NCI-H2196 treated with DMSO at 0.1 percent for 48 hours (cell line): ENCODE measurements at regions not wholly inside any gene's neighbourhood (a gene's known extent, or its start where the extent isn't known, plus 50 kb on each side); places are given as distances from the start of the nearest gene placed in this dataset.
A peak's percentile ranks its signal among the peaks of the same experiment; 100 is the strongest.

Experiments
- DNase-seq: peaks from one replicate; lab custom pipeline; 2025; ENCODE audit not compliant: unreplicated experiment; lab: John Stamatoyannopoulos, UW

DNA sequence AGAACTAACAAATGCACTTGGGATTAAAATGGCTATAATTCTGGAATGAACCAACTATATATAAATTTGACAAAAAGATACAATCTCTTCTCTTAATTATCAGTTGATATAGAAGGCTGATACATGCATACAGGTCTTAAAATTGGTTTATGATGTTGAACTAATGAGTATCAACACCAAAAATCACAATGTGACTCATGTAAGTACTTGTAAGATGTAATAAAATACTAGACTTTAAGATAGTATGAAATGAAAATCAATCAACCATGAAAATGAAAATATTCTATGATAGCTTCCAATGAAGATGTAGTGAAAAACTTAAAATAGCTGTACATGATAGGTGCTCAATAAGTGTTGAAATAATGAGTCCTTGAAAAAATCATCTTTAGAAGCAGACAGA, 116.6 kb upstream of the SOX5 start:
- DNase-seq = no peak

DNA sequence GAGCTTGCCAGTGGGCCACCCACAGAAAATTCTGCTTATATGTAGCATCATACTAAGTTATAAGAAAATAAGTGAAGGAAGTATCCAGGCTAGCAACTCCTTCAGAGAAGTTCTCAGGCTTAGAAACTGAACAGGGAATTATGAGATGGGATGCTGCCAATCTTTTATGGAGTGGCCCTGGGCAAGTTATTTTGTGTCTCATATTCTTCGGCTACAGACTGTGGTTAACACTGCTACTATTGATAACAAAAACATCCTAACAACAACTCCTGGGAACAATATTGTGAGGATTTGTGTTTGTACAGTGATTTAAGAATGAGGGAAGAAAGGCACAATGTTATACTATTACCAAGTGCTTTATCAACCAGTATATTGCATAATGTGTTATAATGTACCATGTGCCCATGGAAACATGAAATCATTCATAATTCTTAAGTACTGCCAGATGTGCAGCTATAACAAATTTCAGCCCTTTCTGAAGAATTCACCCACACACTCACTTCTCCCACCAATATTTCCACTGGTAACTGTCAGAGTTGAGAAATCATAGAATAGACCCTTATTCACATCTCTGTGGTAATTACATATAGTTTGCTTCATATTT, 113.3 kb upstream of the SOX5 start:
- DNase-seq = no peak

DNA sequence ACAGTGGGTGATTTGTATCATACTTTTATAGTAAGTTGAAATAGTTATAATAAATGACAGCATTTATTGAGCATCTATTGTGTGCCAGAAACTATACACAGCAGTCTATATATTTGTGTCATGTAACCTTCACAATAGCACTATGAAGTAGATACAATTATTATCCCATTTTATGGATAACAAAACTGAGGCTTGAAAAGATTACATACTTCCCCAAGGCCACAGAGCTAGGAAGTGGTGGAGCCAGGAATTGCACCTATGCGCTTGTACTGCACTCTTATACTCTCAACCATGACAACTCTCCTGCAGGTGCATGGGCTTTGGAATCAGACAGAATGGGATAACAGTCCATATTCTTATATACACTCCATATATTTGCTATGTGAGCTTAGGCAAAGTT, 110.6 kb upstream of the SOX5 start:
- no peak for DNase-seq

DNA sequence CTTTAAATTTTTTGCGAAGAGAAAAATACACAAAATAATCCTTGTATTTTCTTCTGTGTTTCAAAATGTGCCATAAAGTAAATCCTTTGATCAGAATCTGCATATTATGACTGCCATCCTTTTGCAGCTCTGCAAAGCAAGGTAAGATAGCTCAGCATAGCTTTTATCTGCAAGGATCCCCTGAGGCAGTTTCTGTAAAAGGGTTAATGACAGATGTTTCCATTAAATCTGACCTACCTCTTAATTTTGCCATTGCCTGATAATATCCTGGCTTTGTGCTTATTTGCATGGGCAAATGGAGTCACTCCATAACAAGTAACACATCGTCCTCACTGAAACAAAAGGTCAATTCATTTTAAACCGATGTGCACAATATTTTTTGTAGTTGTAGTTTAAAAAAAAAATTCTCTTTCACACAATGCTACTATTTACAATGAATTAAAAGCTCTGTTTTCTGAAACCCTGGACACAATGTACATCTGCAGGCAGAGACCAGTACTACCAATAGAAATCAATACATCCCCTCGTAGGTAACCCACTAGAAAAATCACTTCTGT, 108.5 kb upstream of the SOX5 start:
- no peak for DNase-seq

DNA sequence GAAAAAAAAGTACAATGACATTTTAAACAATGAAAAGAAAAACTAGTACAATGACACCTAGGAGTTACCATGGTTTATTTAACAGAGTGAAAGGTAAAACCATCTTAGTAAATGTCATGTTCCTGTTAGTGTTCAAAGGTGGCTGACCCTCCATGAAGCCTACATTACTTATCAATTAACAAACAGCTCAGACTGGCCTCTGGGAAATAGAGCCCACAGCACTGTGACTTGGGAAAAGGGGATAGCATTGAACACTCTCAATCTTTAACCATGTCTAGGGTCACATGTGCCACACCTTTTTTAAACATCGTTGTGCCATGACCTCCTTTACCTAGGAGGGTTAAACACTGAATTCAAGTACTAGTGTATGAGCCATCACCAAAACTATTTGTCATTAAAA, 106.3 kb upstream of the SOX5 start:
- no peak for DNase-seq

DNA sequence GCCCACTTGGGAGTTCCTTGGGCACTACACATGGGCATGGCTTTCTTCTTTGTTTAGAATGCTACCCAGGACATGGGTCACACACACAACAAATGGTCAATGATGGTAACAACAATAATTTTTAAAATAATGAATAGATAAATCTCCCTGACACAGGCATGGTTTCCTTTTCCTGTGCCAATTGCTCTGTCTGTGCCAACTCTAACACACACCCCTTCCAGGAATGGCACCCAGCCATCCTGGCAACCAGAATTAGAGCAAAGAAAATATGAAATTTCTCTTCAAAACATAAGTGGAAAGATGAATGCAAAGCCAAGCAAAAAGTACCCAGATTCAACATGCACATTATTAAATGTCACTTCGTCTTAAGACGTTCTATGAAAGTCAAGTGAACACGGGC, 104.9 kb upstream of the SOX5 start:
- peak; percentile 18 for DNase-seq

DNA sequence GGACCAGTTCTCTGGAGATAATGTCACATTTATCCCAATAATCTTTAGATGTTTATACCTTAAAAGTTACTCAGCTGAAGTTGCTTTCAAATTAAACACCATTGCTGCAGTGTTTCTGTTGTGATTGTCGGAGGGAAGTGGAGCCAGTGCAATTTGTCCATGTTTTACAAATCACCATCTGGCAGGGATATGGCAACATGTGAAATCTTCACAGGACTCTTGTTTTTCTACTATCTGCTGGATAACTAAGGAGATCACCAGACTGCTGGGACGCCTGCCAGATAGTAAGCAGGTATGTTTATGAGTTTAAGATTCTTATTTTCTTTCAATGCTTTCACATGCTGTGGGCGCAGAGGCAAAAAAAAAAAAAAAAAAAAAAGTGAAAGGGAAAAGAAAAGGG, 100.3 kb upstream of the SOX5 start:
- DNase-seq = no peak

DNA sequence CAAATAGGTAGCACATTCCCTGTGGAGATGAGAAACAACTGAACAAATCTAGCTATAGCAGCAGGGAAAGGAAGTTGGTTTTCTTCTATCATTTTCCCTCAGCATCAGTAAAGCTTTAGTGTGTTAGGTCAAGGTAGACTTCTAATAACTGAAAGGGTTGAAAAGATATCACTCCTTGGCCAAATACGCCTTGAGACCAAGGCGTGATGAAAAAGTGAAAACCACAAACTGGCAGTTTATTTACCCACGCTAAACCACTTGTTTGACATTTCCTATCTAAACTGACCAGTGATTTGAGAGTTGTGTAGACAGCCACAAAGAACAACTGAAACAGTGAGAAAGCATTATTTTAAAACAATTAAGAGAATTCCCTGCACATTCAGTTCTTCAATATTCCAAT, 99.6 kb upstream of the SOX5 start:
- no peak for DNase-seq

DNA sequence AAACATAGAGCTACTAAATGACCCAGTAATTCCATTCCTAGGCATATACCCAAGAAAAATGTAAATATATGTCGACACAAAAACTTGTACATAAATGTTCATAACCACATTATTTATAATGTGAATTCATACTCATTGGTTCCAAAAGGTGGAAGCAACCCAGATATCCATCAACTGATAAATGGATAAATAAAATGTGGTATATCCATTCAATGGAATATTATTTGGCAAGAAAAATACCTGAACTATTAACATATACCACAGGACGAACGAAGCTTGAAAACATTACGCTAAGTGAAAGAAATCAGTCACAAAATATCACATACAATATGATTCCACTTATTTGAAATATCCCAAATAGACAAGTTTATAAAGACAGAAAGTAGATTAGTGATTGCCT, 99.0 kb upstream of the SOX5 start:
- no peak for DNase-seq

DNA sequence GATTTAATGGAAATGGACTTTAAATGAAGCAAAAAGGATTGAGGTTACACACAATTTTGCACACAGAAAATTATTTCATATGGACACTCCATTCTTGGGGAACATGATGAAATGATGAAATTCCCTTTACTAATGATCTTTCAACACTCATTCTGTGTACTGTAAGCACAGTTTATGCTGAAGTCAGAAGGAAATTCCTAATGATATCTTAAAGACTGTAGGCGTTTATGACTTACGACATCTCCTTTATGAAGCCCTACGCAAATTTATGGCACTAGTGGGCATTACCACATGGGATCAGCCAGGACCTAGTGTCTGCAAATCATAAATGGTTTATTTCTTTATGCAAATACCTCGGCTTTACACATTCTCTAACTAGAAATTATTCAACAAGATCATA, 97.9 kb upstream of the SOX5 start:
- DNase-seq = no peak

DNA sequence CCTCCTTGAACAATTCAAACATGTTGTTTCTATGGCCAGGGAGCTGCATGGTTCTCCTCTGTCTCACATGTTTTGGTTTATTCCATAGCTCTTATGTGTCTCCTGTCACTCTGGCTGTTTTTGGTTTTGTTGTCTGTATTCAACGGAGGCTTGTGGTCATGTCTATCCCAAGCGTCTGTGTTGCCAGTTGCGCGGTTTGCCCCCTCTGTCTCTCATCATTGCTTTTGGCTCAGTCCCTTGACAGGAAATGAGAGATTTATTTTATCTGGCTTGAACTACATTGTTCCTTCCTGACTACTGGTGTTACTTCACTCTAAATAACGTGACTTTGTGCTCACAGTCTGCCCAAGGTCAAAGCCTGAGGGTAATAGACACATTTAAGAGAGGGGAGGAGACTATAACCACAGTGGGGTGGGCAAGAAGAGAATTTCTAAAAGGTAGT, 96.4 kb upstream of the SOX5 start:
- DNase-seq = no peak

DNA sequence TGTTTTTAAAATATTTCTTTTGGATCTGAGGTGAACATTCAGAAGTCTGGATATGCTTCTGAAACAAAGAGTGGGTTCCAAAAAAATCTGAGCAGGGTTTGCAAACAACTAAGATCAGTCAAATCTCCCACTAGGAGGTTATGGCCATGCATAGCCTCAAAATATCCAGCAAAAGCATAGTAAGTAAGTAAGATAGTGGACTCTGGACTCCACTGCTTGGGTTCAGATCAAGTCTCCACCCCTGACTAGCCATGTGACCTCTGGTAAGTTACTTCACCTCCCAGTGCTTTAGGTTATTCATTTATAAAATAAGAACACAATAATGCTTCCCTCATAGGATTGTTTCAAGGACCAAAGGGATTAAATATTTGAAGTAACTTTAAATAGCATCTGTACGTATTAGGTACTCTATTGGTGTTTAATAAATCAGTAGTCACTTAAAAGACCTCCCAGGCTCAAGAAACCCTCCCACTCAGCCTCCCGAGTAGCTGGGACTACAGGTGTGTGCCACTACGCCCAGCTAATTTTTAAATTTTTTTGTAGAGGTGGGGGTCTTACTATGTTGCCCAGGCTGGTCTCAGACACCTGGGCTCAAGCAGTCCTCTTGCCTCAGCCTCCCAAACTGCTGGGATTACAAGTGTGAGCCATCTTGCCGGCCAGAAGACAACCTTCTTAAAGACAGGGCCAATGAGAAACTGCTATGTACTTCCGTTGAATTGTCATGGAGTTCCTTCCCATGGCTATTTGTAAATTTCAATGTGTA, 95.7 kb upstream of the SOX5 start:
- no peak for DNase-seq

DNA sequence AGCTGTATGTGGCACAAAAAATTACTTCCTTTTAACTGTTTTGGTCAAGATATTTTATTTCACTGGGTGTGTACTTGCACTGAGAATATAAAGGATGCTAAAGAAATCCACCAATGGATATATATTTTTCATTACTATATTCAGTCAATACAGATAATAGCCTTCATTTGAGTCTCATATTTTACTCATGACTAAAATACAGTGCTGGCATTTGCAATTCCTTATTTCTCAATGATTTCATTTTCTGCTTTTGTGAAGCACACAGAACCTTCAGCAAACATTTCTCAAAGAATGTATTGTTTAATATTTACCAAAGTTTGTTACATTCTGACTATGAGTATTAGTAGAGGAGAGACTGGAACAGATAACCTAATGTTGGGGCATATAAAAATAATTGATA, 93.2 kb upstream of the SOX5 start:
- no peak for DNase-seq

DNA sequence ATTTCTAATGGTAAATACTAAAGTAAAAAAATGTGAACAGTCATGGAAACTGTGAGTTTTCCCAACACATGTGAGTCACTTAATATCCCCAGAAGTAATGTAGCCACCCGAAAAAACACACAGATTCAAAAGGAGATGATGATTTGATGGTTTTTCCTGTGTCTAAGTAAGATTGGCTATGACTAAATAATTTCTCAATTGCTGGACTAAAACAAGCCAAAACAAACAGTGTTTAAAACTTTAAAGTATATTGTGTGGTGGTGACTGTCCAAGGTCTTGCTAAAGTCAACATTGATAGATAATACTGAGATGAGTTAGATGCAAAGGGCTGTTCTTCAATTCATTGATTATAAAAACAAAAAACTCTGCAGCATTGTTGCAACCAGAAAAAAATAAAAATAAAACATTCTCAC, 89.6 kb upstream of the SOX5 start:
- no peak for DNase-seq

DNA sequence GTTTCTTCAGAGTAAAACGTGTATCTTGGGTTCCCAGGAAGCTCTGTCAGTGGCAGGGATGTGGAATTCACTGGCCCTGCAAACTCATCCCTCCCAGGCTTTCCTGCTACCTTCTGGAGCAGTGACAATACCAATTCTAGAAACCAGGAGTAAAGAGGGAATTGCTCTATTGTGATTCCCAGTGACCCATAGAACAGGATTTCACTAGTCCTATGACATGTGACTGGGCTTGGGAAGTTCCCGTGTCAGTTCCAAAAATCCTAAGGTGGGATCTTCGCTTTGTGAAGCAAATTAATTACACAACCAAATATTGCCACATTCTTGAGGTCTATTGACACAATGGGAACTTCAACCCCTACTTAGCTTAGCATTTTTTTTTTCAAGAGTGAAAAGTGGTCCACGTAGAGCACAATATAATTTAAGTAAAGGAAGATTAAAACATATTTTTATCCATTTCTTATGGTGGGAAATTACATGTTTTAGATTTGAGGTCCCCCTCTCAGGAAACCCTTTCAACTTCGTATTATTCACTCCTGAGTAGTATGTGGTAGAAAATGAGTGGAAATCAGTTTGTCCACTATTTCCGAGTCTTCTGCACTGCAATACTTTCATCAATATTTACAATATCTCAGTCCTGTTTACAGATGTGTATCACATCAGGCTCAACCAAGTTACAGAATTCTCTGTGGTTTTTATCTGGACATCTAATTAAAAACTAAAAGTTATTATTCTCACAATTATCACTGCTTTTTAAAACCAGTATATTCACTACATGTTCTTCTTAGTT, 88.9 kb upstream of the SOX5 start:
- no peak for DNase-seq

DNA sequence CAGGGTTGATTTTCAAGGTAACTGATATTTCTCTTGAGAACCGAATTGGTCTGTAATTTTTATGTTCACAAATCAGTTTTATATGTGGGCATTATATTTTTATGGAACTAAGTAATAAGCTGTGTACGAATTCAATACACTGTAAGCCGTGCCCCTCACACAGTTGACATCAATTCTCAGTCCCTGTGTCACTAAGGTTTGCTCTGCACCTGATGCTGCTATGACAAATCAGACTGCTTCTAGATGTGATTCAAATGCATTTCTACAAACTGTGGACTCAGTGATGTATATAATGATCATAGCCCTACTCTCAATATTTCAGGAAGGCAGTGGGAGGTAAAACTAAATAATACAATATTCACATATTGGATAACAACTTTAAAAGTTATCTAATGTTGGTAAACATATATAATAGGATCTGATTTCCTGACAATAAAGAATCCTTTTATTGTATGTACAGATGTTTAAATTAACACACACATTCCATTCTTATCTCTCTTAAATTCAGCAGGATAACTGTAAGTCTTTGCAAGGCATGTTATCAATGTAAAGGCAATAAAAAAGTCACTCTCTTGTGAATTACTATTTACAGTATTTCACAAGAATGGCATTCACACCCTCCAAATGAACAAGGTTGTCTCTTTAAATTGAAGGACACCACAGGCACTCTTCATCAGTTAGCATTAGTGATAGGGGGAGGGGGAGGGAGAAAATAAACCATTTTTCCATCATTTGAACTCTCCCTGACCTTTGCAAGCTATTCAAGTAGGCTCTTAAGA, 87.2 kb upstream of the SOX5 start:
- DNase-seq = no peak

DNA sequence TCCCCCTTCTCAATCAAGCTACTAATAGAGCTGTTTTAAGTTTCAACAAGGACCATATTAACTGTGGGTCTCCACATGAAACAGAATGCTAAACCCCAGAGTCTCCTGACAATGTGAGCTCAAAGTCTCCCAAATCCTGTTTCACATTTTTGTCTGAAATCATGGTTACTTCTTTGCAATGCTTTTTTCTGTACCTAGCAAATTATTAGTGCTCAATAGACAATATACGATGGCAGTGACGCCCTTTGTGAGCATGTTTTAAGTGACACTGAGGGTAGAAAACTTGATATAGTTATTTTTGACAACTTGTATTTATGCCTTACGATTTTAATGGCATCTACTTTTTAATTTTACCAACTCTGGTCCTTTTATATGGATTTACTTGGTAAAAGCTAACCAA, 85.4 kb upstream of the SOX5 start:
- DNase-seq = no peak

DNA sequence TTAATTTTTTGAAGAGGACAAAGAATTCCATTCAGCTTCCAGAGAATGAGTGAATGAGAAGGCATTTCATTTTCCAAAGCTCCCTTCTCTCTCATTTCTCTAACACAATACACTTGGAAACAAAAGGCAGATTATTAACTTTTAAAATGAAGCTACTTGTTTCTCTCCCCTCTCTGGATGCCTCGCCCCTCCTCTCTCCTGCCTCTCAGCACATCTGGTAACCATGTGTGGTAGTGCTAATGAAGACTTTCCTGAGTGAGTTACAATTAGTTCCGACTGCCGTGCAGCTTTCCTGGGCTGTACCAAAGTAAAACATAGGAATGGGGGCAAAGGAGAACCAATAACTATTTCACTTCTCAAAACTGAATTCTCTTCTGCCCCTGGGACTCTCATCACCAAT, 84.7 kb upstream of the SOX5 start:
- DNase-seq = no peak

DNA sequence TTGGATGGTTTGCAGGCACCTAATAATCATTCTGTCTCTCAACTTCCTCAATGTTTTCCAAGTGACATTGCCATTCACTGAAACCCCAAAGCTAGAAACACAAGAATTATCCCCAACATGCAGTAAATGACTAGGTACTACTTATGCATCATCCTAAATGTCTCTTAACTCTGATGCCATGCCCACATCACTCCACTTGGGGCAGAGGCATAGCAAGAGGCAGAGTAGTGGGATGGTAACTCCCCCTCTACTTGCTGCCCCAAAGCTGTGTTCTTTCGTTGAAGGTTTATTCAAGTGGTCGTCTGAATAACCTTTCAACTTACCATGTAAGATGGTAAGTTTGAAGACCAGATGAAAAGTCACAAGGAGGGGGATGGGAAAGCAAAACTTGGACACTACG, 77.9 kb upstream of the SOX5 start:
- no peak for DNase-seq

DNA sequence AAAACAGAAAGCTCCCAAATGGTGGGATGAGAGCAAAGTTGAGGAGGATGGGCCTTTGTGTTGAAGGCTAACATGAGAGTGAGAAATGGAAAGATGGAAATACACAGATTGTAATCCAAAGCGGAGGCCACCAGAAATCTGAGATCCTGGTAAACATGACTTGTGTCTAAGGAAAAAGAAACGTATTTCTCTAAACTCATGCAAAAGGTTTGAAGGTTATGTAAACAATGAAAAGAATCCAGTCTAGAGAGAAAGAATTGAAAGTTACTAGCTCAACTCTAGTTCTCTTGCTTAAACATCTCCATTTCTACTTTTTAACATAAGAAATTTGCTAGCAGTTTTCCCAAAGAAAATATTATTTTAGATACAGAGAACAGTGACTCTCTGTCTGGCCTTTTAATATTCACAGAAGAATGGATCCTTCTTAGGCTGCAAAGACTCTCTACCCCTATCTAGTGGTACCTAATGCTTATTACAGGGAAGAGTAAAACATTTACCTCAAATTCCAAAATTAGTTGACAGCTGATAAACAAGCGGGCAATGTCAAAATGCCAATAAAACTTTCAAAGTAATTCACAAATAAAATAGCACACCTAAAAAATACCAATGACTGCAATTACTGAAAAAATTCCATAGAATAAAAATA, 75.8 kb upstream of the SOX5 start:
- no peak for DNase-seq

DNA sequence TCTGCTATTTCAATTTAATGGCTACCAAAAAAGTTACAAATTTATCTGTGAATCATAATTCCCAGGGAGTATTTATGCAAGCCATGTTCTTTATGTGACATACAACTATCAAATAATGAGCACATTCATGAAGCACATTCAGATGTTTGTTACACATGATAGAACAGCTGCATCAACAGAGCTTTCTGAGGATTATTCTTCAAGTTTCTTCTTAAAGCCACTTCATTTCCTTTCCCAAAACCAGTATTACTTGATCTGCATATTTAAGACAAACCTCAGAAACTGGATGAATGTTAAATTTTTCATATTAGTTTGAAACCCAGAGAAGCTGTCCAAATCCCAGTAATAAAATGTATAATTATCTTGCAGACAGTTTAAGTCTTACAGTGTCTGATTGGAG, 73.6 kb upstream of the SOX5 start:
- no peak for DNase-seq
